SK-N-SH treated with all-trans-retinoic acid at 6 μM for 48 hours (cell line): ENCODE measurements at regions not wholly inside any gene's neighbourhood (a gene's known extent, or its start where the extent isn't known, plus 50 kb on each side); places are given as distances from the start of the nearest gene placed in this dataset.

ENCODE experiments used
- BACH2 ChIP-seq: fragments of 250-450 bp; sonication (Bioruptor Pico); IDR thresholded peaks from 2 replicates; pipeline ENCODE4 v1.9.0; 2021; ENCODE audit warnings: mild to moderate bottlenecking, borderline replicate concordance
- CSDC2 ChIP-seq: fragments of 250-450 bp; sonication (Bioruptor Pico); IDR thresholded peaks from 2 replicates; pipeline ENCODE4 v1.5.0; 2020; ENCODE audit warnings: mild to moderate bottlenecking, moderate library complexity
- ISL1 ChIP-seq: fragments of 250-450 bp; sonication (Bioruptor Pico); IDR thresholded peaks from 2 replicates; pipeline ENCODE4 v2.1.2; 2022; ENCODE audit warnings: mild to moderate bottlenecking, moderate library complexity
- RARB ChIP-seq: fragments of 250-450 bp; sonication (Bioruptor Pico); IDR thresholded peaks from 2 replicates; pipeline ENCODE4 v1.8.0; 2021; ENCODE audit warnings: mild to moderate bottlenecking, moderate library complexity
- ZC3H10 ChIP-seq: fragments of 250-450 bp; sonication (Bioruptor Pico); IDR thresholded peaks from 2 replicates; pipeline ENCODE4 v1.5.1; 2021; ENCODE audit warnings: mild to moderate bottlenecking, moderate library complexity
- TF ChIP-seq, protein P1 (sequence below): fragments of 250-450 bp; sonication (Bioruptor Pico); IDR thresholded peaks from 2 replicates; pipeline ENCODE4 v1.8.0; 2021; ENCODE audit warnings: low read depth, mild to moderate bottlenecking, moderate library complexity, borderline replicate concordance
- TF ChIP-seq, protein P2 (sequence below): fragments of 250-450 bp; sonication (Bioruptor Pico); IDR thresholded peaks from 2 replicates; pipeline ENCODE4 v1.5.1; 2020; ENCODE audit warnings: low read depth, mild to moderate bottlenecking, moderate library complexity

GRCh38 chr1:55276671-55277376, 61.7 kb upstream of the USP24 start:
- TF ChIP-seq ZC3H10 (CRISPR knock-in tag) = no peak
- TF ChIP-seq RARB (CRISPR knock-in tag) = no peak
- TF ChIP-seq BACH2 = no peak
- TF ChIP-seq, protein P1, sequence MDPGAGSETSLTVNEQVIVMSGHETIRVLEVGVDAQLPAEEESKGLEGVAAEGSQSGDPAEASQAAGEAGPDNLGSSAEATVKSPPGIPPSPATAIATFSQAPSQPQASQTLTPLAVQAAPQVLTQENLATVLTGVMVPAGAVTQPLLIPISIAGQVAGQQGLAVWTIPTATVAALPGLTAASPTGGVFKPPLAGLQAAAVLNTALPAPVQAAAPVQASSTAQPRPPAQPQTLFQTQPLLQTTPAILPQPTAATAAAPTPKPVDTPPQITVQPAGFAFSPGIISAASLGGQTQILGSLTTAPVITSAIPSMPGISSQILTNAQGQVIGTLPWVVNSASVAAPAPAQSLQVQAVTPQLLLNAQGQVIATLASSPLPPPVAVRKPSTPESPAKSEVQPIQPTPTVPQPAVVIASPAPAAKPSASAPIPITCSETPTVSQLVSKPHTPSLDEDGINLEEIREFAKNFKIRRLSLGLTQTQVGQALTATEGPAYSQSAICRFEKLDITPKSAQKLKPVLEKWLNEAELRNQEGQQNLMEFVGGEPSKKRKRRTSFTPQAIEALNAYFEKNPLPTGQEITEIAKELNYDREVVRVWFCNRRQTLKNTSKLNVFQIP (CRISPR knock-in tag) = no peak
- TF ChIP-seq, protein P2, sequence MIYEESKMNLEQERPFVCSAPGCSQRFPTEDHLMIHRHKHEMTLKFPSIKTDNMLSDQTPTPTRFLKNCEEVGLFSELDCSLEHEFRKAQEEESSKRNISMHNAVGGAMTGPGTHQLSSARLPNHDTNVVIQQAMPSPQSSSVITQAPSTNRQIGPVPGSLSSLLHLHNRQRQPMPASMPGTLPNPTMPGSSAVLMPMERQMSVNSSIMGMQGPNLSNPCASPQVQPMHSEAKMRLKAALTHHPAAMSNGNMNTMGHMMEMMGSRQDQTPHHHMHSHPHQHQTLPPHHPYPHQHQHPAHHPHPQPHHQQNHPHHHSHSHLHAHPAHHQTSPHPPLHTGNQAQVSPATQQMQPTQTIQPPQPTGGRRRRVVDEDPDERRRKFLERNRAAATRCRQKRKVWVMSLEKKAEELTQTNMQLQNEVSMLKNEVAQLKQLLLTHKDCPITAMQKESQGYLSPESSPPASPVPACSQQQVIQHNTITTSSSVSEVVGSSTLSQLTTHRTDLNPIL (CRISPR knock-in tag) = no peak
- TF ChIP-seq ISL1 = no peak
- TF ChIP-seq CSDC2 (CRISPR knock-in tag) = no peak
